ENCODE measurements at regions not wholly inside any gene's neighbourhood (a gene's known extent, or its start where the extent isn't known, plus 50 kb on each side); places are given as distances from the start of the nearest gene placed in this dataset.
"Not testable (repeated sequence)": the region's sequence is repeated elsewhere in the genome, so short reads cannot be mapped to it uniquely, and the experiment has no call there.

DNA sequence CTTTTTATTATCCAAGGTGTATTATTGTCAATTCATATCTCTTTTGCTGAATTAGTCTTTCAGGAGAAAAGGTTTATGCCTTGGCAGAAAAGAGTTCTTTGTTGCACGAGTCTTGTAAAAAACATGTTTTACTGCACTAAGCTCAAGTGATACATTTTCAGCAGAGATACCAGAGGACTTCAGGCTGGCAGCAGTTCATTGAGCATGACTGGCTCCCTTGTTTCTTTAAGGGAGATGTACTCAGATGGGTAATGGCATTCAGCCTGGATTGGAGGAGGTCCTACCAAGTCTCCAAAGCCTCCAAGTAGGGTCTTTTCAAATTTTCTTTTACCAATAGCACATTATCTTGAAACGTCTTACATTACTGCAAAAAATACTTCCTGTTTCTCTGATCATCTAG lies 400.1 kb downstream of the NSUN3 start:
- DNase-seq (ENCODE audit: low read depth, low spot score): no peak
- H3K27ac ChIP-seq: no peak overlapping the region

DNA sequence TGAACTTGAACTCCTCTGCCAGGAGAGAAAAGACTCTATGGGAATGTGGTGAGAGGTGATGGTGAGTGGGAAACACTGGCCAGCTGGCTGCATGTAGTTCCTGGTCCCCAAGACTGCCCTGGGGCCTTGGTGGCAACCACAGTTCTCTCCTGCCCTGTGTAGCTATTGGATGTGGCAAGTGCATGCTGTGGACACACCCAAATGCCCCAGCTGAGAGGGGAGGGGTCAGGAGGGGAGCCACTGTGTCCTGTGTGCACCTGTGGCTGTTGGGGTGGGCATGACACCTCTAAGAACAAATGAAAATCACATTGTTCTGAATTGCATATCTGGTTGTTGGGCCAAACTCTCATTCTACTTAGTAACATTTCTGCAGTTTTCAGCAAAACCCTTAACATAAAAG lies 409.6 kb downstream of the NSUN3 start:
- H3K27ac ChIP-seq: no peak overlapping the region
- DNase-seq (ENCODE audit: low read depth, low spot score): no peak

DNA sequence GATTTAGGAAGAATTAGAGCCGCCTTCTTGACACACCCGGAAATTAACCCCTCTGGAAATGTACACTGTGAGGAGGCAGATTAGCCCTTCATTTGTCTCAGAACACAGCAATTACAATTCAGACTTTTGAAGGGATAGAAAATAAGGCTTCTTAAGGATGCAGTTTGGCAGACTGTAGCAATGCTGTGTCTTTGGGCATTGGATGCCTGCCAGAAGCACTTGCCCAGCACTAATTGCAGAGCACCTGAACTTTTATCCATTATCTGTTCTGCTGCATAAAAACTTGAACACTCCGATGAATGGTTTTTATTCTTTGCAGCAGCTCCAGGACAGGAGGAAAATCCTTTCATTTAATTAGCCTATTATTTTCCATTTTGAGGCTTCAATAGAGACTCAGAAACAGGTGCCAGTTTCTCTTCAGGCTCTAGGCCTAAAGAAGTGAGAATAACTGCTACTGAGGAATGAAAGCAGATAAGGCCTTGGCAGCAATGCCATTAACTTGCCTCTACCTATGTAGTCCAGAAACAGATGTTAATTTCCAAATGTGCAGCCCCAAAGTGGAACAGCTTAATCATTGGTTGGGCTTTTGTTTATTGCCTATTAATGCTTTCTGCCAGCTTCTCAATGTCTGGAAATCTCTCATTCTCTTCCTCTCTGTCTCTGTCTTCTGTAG lies 418.5 kb downstream of the NSUN3 start:
- DNase-seq (ENCODE audit: low read depth, low spot score): no peak

DNA sequence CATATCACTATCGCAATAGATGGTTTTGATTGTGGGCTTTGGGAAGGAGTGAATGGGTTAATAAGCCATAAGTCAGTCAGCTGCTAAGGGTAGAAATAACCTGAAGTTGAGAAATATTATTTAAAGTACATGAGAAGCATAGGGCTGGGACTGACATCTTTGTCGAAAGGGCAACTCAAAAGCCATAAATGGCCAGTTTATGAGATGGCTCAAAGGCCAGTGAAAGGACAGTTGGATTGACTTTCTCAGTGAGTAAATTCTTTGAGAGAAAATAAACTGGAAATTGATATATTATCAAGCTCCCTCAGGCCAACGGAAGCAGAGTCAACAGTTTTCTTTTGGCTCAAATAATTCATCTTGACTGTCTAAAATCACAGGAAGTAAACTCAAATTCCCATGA lies 419.8 kb downstream of the NSUN3 start:
- H3K27ac ChIP-seq: no peak overlapping the region
- DNase-seq (ENCODE audit: low read depth, low spot score): no peak

More for the DNA sequence above, 418.5 kb downstream of the NSUN3 start:
- H3K27ac ChIP-seq: no peak overlapping the region

DNA sequence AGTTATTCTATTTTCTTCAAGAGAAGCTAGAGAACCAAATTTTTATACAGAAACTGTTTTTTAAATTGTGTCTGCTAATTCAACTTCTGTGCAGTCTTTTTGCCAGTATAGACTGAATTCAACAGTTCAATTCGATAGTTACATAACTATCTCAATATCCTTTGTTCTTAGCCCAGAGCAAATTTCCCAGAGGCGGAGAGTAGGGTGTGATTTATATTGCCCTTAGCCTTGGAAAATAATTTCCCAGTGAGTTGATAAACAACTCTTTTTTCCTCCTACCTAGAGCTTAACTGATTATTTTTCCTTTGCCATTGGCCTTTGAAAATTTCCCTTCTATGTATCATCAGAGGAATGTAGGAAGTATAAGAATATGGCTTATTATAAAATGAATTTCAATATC lies 420.5 kb downstream of the NSUN3 start:
- H3K27ac ChIP-seq: no peak overlapping the region
- DNase-seq (ENCODE audit: low read depth, low spot score): no peak

DNA sequence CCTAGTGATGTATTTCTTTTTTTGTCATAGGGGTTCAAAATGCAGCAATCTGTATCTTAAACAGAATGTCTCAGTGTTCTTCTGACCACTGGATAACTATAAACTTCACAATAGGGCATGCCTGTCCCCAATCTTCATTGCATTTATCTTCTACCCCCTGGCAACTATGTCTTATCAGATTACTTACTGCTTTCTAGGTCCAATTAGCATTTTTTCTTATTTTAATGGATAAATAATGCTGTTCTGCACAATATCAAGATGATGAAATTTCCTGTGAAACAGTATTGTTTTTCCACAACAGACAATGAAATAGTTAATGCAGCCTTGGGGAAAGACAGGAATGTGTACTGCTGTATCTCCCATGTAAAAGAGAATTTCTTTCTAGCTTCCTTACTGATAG lies 432.1 kb downstream of the NSUN3 start:
- DNase-seq (ENCODE audit: low read depth, low spot score): no peak
- no peak overlapping the region for H3K27ac ChIP-seq

DNA sequence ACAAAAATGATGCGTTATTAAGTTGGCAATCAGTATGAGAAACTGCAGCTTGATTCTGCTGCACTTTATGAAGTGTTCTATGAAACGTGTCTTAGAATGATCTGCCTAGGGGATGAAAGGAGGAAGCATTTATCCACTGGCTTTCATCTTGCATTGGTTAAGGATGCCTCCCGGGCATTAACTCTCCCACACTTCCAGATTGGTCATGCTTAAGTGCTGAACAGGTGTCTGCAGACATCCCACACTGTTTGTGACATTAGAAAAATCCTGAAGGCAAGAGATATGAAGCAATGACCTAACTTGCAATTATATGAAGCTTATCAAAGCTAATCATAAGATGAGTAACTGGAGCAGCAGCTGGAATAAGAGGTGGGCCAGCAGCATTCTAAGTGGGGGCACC lies 437.3 kb downstream of the NSUN3 start:
- no peak overlapping the region for H3K27ac ChIP-seq
- no peak for DNase-seq (ENCODE audit: low read depth, low spot score)

DNA sequence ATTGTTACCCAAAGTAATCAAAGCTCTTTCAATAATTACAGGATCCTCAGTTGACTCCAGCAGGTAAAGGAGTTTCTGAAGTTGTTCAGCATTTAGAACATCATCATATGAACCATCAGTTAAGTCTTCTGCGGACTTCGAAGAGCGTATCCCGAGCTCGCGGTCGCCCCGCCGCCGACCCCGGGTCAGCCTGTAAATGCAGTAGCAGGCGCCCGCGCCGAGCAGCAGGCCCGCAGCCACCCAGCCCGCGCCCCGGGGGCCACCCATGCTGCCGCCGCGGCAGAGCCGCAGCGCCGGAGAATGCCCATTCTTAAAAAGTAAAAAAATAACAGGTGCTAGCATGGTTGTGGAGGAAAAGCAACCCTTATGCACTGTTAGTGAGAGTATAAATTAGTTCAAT lies 444.5 kb downstream of the NSUN3 start:
- not testable (repeated sequence) for DNase-seq (ENCODE audit: low read depth, low spot score); H3K27ac ChIP-seq

DNA sequence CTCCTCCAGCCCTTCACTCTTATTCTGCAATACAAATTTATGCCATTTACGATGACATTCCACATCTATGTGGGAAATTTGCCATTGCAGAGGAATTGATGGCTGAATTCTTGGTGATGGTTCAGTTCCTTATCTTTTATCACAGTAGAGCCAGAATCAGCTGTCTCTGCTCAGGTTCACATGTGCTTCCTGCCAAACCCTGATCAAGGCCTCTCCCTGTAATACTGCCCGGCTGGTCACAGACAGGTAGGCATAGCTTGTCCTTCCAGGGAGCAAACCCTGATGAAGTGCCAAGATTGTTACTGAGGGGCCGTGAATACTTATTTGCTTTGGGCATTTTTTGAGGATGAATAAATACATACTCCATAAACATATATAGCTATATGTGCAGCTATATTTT lies 450.0 kb downstream of the NSUN3 start:
- DNase-seq (ENCODE audit: low read depth, low spot score): no peak
- no peak overlapping the region for H3K27ac ChIP-seq

DNA sequence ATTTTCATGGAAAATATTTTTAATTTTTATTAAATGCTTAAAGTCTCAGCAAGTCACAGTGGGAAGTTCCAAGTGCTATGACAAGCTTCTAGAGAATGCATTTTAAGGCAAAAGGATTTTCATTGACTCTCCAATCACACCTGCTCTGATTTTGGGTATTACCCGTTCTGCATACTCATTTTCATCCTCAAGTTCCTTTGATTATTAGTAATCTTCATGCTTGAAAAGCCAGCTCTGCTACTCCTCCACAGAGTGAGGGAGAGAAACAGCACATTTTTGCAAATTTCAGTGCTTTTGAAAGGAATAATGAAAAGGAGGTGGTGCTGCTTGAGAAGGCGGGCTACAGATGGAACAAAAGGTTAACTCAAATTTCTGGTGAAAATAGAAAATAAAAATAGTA lies 450.7 kb downstream of the NSUN3 start:
- H3K27ac ChIP-seq: no peak overlapping the region
- no peak for DNase-seq (ENCODE audit: low read depth, low spot score)

DNA sequence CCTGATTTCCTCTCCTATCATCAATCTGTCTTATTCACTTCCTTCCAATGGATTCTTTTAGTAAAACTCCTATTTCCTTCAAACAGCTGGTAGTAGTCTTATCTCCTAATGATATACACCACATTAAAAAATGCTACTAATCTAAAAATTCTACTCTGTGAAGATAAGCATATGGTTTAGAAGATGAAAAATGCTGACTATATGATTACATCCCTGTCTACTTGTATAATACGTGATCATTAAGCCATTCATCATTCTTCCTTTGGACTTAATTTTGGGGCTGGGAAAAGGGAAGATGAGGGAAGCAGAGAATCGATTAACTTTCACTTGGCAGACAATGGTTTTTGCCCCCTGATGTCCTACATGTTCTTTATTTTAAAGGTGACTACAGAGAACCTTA lies 453.1 kb downstream of the NSUN3 start:
- no peak for DNase-seq (ENCODE audit: low read depth, low spot score)
- H3K27ac ChIP-seq: no peak overlapping the region

DNA sequence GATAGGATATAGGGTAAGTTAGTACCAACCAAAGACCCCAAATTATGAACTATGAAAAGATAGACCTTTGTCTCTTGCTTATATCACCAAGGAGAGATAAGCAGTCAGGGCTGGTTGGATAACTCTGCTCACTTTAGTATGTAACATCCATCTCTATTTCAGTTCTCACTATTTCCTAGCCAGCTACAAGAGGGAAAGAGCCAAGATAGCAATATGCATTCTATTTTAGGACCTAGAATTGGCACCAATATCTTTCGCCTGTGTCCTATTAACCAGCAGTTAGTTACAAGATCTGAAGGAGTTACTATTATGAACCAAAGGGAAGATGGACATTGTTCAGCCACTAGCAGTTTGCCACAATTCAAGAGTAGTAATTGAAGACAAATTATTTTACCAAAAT lies 457.5 kb downstream of the NSUN3 start:
- no peak overlapping the region for H3K27ac ChIP-seq
- no peak for DNase-seq (ENCODE audit: low read depth, low spot score)

DNA sequence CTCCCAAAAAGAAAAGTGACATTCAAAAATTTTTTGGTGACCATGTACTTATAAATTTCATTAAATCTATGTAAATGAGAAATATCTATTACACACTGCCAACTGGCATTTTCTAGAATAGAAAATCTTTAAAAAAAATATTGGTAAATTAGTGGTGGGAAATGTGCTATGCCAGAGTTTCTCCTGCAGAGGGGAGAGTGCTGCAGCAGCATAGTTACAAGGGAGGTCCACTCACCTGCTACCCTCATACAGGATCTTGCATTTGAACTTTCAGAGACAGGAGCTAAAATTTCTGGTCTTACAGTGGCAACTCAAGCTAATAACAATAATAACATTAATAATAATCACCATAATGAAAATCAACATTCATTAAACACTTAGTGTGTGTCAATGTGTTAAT lies 459.6 kb downstream of the NSUN3 start:
- no peak overlapping the region for H3K27ac ChIP-seq
- DNase-seq (ENCODE audit: low read depth, low spot score): no peak

DNA sequence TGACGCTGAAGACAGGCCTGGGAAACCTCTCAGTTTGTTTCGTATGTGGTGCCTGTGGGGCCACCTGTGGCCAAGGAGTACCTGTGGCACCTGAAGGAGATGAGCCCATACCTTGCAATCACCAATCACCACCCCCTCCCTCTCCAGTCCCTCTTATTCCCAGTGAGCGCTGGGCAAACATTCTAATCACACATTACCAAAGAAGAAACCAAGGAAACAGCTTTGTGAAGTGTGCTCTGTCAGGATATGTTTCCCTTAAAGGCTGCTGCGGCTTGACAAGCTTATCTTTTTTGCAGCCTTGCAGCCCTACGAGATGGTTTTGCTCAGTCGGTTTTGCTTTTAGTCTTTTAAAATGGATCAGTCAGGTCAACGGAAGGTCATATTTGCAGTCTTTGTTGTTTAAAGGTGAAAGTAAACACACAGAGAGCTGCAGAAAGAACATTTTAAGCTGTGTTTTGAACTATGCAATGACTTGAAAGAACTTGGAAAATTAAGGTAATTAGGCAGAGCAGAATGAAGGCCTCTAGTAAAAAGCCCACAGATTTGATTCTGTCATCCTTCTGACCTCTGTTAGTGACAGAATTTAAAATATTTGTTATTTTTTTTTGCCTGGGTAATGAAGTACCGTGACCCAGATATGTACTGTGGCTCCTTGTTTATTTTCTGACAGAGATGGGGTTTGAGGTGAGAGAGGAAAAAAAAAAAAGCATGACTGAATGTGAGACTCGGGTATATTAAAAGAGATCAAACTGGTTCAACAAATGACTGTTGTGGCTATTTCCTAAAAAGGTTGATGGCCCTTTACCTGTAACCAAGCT lies 461.4 kb downstream of the NSUN3 start:
- no peak for DNase-seq (ENCODE audit: low read depth, low spot score)
- H3K27ac ChIP-seq: no peak overlapping the region

DNA sequence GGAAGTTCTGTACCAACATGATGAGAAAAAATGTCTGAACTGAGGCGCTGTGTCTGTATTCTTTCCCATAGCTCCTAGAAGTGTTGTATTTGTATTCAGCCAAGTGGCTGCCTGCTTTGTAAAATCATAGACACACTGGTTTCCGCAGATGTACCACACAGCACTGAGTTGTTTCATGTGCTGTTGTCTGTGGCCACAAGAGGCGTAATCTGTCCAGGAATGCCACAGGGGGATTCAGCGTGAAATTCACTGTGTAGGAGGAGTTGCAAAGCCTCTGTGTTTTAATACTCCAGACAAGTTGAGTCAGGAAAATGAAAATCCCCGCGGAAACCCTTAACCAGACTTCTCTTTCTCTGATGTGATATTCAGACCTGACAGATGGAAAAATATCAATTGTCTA lies 462.2 kb downstream of the NSUN3 start:
- no peak overlapping the region for H3K27ac ChIP-seq
- no peak for DNase-seq (ENCODE audit: low read depth, low spot score)

DNA sequence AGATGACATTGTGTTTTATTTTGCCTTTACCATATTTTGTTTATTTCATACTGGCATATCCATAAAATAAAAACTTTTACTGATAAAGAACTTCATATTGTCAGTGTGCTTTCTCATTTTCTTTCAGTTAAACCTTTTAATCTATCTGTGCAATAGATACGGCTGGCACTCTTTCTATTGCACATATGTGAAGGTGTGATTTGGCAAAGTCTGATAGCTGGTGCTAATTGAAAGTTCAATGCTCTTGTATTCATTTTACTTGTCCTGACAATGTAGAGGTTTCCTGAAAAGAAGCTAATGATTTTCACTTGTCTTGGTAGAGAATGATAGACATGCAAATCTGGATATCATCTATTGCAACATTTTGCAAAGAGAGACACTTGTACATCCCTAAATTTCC lies 467.0 kb downstream of the NSUN3 start:
- H3K27ac ChIP-seq: no peak overlapping the region
- no peak for DNase-seq (ENCODE audit: low read depth, low spot score)

DNA sequence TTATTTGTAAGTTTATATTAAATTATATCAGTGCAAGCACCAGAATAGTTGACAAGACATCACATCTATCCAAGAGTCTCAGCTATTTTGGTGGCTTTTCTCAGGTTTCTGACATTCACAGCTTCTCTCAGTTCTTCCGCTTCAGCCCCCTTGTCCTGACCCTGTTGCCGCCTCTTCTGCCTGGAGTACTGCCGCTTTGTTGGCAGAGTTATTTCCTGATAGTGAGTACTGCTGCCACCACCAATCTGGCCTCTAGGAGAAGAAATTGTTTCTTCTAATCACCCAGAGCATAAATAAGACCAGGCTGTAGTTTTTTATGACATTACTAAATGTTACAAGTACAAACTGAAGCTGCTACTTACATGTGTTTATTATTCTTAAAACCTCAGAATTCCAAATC lies 470.1 kb downstream of the NSUN3 start:
- no peak for DNase-seq (ENCODE audit: low read depth, low spot score)
- H3K27ac ChIP-seq: no peak overlapping the region

DNA sequence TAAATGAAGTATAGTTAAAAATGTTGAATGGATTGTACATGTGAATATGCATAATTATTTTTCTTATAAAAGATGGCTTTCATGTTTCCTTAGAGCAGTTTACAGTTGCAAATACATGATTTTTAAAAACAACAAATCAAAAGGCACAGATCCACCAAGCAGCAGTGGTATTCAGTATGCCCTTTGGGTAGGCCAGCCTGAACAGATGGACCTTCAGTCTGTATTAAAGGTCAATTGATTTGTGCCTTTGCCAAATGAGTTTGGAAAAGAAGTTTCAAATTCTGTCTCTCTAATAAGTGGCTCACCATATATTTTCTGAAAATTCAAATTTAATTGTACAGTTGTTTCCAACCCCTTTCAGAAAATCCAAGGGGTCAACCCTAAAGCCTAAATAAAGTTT lies 477.1 kb downstream of the NSUN3 start:
- H3K27ac ChIP-seq: no peak overlapping the region
- no peak for DNase-seq (ENCODE audit: low read depth, low spot score)

DNA sequence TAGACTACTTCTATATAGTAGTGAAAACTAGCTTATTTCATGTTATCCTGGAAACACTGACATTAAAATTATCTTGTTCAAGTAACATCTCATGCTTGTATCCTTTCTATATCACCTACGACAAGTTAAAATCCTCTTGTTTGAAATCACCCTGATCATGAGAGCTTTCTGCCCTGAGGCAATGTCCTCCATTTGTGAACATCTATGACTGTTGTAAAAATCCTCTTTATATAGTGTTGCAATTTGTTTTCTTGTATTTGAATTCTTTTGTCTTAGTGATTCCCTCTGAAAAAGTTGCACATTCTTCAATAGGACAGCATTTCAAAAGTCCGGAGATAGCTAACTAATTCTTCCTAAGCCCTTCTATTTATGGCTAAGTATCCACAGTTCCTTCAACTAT lies 480.3 kb downstream of the NSUN3 start:
- no peak for DNase-seq (ENCODE audit: low read depth, low spot score)
- H3K27ac ChIP-seq: no peak overlapping the region

DNA sequence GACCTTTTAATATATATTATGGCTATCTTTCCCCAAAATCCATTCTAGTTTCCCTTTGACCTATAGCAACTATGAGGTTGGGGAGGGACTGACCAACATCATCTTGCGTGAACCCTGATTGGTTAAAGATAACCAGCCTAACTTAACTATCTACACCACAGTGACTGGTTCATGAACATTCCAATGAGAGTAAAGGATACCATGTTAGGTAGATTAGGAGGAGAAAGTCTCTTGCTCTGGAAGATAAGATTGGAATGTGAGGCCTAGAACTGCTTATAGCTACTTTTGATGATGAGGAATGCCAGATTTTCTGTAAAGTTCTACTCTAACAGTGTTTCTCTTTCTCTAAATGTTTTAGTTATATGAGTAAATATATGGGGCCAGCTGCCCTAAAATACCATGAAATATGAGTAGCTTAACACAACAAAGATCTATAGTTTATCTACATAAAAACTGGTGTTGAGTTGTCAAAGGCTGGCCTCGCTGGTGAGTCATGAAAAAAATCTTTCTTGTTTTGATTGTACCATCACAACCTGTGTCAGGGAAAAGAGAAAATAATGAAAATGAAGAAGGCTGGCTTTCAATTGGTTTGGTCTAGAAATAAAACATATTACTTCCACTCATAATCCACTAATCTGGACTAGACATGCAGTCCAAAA lies 481.4 kb downstream of the NSUN3 start:
- no peak for DNase-seq (ENCODE audit: low read depth, low spot score)
- H3K27ac ChIP-seq: no peak overlapping the region

DNA sequence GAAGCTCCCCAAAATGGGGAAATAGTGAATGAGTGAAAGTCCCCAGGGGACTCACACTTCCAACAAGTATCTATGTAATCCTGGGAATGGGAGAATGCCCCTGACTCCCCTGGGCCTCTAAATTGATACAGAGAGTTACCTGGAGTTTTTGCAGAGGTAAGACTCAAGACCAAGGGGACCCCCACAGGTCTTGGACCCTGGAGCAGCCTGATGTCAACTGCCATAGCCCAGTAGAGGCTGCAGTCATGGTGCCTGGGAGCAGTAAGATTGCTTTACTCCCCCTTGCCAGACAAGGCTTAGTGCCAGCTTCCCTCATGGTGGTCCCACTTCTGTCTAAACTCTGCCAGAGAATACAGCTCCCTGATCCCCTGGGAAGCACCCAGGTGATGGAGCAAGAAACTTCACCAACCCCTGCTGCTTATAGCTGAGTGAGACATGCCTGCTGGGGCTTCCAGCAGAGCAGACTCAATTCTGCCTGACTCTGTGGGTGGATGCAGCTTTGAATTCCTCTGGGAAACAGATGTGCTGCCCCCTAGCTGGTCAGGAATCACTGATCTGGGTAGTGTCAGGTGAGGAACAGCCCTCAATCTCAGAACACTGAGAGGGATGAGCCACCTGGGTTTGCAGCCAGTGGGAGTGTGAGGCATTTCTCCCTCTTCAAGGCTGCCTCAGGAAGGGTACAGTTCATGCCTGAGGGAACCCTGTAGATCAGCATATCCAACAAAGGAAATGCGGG lies 485.9 kb downstream of the NSUN3 start:
- no peak overlapping the region for H3K27ac ChIP-seq
- DNase-seq (ENCODE audit: low read depth, low spot score): no peak
